NCI-H1105 treated with DMSO at 0.1 percent for 48 hours (cell line): ENCODE measurements at regions not wholly inside any gene's neighbourhood (a gene's known extent, or its start where the extent isn't known, plus 50 kb on each side); places are given as distances from the start of the nearest gene placed in this dataset.

Source experiments
- DNase-seq: peaks from one replicate; lab custom pipeline; 2025; lab: John Stamatoyannopoulos, UW

GRCh38 chr10:83657487-83657886 lies 481.8 kb upstream of the GHITM start:
- no peak for DNase-seq

- no peak for DNase-seq
Observed at GRCh38 chr10:83663918-83664317, 475.4 kb upstream of the GHITM start.

GRCh38 chr10:83666762-83667161 lies 472.5 kb upstream of the GHITM start:
- no peak for DNase-seq

- DNase-seq, result no peak
Observed at GRCh38 chr10:83667594-83667993, 471.7 kb upstream of the GHITM start.

GRCh38 chr10:83673316-83673715 lies 466.0 kb upstream of the GHITM start:
- no peak for DNase-seq

- no peak for DNase-seq
Observed at GRCh38 chr10:83677795-83678194, 461.5 kb upstream of the GHITM start.

GRCh38 chr10:83678850-83679249 lies 460.5 kb upstream of the GHITM start:
- DNase-seq, result no peak

- no peak for DNase-seq
Observed at GRCh38 chr10:83680470-83680891, 458.8 kb upstream of the GHITM start.

GRCh38 chr10:83682414-83682813 lies 456.9 kb upstream of the GHITM start:
- DNase-seq, result no peak

GRCh38 chr10:83685458-83685857 lies 453.9 kb upstream of the GHITM start:
- DNase-seq, result no peak

- no peak for DNase-seq
Observed at GRCh38 chr10:83691791-83692596, 447.3 kb upstream of the GHITM start.

- DNase-seq, result no peak
Observed at GRCh38 chr10:83698899-83699298, 440.4 kb upstream of the GHITM start.

- DNase-seq, result no peak
Observed at GRCh38 chr10:83701799-83702198, 437.5 kb upstream of the GHITM start.

GRCh38 chr10:83702731-83703130 lies 436.6 kb upstream of the GHITM start:
- DNase-seq, result no peak

GRCh38 chr10:83706120-83706519 lies 433.2 kb upstream of the GHITM start:
- no peak for DNase-seq

- no peak for DNase-seq
Observed at GRCh38 chr10:83706952-83707582, 432.2 kb upstream of the GHITM start.

- no peak for DNase-seq
Observed at GRCh38 chr10:83713423-83713822, 425.9 kb upstream of the GHITM start.

GRCh38 chr10:83723080-83723479 lies 416.2 kb upstream of the GHITM start:
- DNase-seq, result no peak

- DNase-seq, result no peak
Observed at GRCh38 chr10:83724471-83725241, 414.7 kb upstream of the GHITM start.

- DNase-seq, result no peak
Observed at GRCh38 chr10:83725567-83725966, 413.7 kb upstream of the GHITM start.

- no peak for DNase-seq
Observed at GRCh38 chr10:83734278-83734677, 405.0 kb upstream of the GHITM start.

GRCh38 chr10:83736008-83736407 lies 403.3 kb upstream of the GHITM start:
- no peak for DNase-seq

GRCh38 chr10:83750604-83751003 lies 388.7 kb upstream of the GHITM start:
- DNase-seq, result no peak
